CD4-positive, alpha-beta T cell treated with Interleukin-6 at 100 ng/mL for 8 hours (primary cell): ENCODE measurements at regions not wholly inside any gene's neighbourhood (a gene's known extent, or its start where the extent isn't known, plus 50 kb on each side); places are given as distances from the start of the nearest gene placed in this dataset.
"Not testable (repeated sequence)": the region's sequence is repeated elsewhere in the genome, so short reads cannot be mapped to it uniquely, and the experiment has no call there.

Experiments used
- DNase-seq: peaks from one replicate; pipeline ENCODE4 v3.0.0-alpha.2; 2020; ENCODE audit warnings: mixed read lengths, low spot score

- DNase-seq: no peak
These were observed 198.7 kb downstream of the TMA16 start for GRCh38 chr4:163693211-163693610.

DNA sequence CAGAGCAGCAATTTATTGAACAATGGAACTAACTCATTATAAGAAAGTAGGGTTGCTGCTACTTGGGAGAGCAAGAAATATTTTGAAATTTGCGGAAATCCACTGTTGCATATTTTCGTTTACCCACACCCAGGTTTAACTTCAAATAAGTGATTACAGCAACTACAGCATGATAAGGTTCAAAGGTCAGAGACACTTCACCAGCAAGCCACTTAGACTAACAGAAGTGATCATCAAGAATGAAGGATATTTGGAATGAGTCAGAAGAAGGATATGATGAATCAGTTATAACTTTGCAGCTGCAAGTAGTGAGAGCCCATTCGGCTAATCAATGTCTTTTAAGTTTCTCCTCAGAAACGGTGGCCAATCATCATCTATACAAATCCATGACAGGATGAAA, 199.3 kb downstream of the TMA16 start:
- DNase-seq: no peak

- no peak for DNase-seq
These were observed 199.9 kb downstream of the TMA16 start for GRCh38 chr4:163694385-163694784.

DNA sequence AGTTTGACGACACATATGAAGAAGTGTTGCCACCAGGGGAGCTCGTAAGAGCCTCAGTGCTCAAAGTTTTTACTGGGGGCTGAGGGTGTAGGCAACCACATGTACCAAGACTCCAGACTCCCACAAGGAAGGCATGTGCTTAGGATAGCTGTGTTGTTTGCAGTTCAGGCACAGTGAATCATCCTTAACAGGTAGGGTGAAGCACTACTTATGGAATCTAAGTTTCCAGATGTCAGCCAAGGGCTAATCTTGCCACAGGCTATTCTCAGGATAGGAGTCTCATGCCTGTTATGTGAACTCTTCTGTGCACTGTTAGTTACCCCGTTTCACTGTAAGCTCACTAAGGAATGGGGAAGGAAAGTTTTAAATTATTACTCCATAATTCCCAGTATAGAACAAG, 202.6 kb downstream of the TMA16 start:
- DNase-seq: no peak

GRCh38 chr4:163700383-163700782, 205.9 kb downstream of the TMA16 start:
- not testable (repeated sequence) for DNase-seq

DNA sequence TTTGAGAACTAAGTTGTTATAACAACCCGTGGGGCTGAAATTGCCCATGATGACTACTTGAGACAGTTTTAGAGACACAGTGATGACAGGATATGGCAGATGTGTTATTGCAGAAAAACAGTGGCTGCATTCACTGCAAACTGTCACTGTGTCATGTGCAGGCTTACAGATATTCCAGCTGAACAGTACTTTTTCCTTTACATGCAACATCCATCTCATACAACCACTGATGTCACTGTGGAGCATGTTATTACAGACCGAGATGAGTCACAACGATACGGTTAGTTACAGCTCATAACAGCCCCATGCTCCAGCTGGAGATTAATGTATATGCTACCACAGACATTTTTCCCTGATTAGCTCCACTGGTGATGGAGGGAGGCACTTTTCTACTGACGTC, 207.4 kb downstream of the TMA16 start:
- no peak for DNase-seq

GRCh38 chr4:163702736-163703135, 208.2 kb downstream of the TMA16 start:
- DNase-seq: no peak

DNA sequence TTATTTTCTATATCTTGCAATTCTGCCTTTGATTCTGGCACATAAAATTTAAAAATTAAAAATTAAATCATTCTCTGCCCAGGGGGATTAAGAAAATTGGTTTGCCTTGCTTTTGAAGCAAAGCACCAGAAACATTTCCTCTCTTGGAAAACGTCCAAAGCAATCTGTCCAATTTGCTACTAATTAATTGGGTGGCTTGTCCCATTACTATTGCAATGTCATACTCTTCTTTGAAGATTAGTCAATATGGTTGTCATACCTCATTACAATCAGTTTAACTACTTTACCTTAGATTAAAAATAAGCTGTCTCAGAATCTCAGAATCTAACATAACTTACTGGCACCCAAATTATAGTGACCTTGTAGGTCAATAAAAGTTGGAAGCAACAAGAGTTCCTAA, 208.8 kb downstream of the TMA16 start:
- DNase-seq: no peak

DNA sequence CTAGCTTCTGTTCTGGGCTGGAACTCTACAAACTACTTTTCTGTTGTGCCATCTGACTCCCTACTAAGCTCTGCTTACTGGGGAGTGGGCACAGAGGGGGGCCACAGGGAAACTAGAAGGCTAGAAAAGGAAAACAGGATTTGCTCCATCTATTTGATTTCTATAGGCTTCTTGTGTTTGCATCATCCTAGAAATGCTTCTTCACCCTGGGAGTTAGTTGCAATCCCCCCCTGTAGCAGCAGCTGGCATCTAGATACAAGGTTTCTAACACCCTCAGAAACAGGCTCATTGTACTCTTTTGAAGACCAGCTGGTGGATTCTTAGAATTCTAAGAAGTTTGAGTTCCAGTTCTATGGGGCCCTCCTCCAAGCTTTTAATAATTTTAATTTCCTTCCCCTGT, 213.4 kb downstream of the TMA16 start:
- DNase-seq: no peak

DNA sequence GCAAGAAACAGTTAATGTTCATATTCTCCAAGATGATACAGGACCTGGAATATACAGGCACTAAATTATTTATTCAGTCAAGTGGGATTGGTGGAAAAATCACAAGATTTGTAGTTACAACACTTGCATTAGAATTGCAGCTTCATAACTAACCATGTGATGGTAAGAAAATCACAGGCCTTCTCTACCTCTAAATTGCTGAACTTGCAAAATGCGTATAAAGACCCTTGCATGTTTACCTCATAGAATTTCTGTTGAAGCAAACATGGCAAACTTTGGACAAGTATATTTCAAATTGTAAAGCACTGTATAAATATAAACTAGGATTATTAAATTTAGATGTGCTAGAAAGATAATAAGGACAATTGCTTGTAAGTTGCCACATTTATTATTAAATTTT, 215.1 kb downstream of the TMA16 start:
- no peak for DNase-seq

GRCh38 chr4:163710158-163710557, 215.7 kb downstream of the TMA16 start:
- no peak for DNase-seq

DNA sequence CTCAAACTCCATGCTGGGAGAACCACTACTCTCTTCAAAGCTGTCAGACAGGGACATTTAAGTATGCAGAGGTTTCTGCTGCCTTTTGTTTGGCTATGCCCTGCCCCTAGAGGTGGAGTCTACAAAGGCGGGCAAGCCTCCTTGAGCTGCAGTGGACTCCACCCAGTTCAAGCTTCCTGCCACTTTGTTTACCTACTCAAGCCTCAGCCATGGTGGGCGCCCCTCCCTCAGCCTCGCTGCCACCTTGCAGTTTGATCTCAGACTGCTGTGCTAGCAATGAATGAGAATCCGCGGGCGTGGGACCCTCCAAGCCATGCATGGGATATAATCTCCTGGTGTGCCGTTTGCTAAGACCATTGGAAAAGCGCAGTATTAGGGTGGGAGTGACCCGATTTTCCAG, 230.0 kb downstream of the TMA16 start:
- DNase-seq: not testable (repeated sequence)

- DNase-seq: no peak
These were observed 232.2 kb downstream of the TMA16 start for GRCh38 chr4:163726641-163727040.

DNA sequence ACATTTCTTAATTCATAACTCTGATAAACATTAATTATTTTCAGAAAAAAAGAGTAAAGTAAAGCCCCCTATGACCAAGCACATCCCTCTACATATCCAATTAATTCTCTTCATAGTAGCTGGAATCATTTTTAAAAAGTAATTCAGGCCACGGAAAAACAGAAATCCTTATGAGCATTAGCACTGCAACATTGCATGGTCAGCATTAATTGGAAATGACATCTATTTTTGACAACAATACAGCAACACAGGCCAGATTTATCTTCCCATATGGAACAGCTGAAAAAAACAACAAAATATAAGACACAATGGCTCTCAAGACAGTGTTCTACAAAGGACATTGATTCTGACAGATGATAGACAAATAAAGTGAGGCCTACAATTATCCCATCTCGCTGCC, 236.6 kb downstream of the TMA16 start:
- no peak for DNase-seq

DNA sequence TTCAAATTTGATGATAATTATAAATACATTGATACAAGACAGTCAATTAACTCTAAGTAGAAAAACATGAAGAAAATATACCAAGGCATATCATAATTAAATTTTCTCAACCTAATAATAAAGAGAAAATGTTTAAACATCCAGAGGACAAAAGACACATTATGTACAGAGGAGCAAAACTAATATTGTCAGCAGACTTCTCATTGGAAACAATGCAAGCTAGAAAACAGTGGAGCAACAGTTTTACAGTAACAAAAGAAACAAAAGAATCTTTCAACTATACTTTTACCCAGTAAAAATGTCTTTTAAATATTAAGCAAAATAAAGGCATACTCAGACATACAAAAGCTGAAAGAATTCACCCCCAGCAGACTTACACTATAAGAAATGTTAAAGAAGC, 238.0 kb downstream of the TMA16 start:
- no peak for DNase-seq

- DNase-seq: no peak
These were observed 242.4 kb downstream of the TMA16 start for GRCh38 chr4:163736876-163737275.

DNA sequence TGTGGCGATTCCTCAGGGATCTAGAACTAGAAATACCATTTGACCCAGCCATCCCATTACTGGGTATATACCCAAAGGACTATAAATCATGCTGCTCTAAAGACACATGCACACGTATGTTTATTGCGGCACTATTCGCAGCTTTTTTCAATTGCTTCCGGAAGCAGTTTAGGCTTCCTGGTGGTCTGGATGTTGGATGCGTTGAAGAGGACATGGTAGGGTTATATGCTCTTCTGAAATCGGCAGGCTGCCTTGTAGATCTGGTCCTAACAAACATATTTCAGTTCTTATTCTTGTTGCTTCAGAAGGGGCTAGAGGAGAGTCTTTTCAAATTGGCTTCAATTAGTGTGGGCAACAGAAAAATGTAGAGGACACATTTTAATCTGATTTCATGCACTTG, 243.4 kb downstream of the TMA16 start:
- DNase-seq: not testable (repeated sequence)

GRCh38 chr4:163738521-163738920, 244.0 kb downstream of the TMA16 start:
- no peak for DNase-seq

- DNase-seq: no peak
These were observed 250.4 kb downstream of the TMA16 start for GRCh38 chr4:163744861-163745260.

DNA sequence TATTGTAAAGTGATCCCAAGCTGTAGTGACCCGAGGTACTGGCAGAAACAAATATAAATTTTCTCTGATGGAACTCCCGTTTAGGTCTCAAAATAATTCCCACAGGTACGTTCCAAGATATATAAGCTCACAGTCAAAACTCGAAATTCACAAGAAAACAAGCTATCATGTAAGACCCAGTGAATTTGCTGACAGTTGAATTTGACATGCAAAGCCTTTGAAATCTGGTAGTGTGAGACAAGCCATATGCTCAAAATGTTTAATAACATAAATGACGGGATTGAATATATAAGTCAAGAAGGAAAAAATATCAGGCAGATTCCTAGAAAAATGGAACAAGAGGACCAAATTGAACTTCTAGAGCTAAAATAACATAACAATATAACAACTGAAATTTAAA, 252.8 kb downstream of the TMA16 start:
- no peak for DNase-seq

DNA sequence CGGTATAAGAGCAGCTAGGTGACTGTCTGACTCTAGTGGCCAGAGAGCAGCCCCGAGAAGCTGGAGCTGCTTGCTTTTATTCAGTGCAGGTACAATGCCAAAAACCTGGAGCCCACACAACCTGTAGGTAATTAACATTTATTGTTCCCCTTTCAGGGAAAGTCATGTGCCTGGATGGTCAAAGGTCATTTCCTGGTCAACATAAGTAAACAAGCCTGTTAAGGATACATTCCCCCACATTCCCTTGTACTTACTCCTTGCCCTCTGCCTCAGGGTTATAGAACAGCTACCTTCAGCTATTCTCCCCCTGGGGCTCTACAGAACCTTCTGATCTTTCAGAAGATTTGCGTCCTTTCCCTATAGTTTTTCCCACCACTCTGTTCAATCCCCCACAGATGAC, 253.4 kb downstream of the TMA16 start:
- no peak for DNase-seq

DNA sequence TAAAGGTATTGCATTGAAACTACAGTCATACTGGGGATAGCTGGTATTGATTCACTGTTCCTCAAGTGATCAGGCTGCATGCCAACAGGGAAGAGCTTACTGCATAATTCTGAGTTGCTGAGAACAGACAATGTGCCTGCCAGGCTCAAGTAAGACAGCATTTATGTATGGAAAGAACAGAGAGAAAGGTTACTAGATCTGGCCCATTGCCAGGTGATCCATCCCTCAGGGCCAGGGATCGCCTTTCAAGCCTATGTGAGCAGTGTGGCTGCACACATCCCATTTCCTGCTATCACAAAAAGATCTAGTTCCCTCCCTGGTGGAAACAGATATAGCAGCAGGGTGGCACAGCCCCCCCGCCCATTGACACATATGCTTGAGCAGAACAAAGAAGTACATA, 254.0 kb downstream of the TMA16 start:
- no peak for DNase-seq

DNA sequence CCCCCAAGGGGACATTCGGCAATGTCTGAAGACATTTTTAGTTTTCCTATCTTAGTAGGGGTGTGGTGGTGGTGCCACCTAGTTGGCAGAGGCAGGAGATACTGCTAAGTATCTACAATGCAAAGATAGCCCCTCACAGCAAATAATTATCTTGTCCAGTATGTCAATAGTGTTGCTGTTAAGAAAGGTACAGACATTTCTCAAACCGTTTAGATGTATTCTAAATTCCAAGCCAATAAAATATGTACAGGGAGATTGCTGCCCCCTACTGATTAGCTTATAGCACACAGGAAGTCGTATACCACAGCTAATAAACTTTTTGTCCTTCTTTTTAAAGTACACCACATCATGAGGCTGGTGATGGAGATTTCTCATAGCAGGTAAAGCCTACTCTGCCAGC, 260.5 kb downstream of the TMA16 start:
- peak; percentile 14 for DNase-seq

DNA sequence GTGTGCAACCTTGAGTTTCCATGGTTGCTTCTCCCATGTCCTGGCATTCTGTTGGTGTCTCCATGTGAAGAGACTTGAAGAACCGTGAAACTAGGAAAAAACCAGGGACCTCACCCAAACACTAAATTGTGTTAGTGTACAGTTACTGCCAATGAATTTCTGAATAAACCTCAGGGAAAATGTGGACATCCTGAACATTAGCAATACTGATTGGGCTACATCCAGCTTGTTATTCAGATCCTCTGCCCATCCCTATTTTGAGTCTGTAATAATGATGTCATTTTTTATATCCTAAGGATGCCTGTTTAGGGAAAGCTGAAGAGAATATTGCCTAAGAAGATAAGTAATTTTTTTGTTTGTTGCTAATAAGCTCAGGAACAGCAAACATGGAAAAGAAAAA, 262.7 kb downstream of the TMA16 start:
- no peak for DNase-seq

DNA sequence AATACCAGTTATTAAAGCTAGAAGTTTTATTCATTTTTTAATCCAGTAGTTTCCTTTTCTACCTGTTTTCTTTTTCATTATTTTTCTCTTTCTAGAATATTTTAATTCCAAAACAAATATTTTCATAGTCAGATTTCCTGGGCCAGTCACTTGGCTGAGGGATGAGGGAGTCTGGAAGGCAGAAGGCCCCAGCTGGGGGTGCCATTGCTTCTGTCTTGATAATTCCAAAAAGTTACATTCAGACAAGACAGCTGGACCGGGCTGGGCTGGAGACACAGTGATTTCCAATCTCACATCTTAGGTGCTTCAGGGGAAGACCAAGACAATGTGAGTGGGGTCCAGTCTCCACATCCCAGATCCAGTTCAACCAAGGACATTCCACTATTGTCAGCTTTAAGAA, 263.5 kb downstream of the TMA16 start:
- no peak for DNase-seq
